HFF-Myc (cell line): ENCODE measurements at regions not wholly inside any gene's neighbourhood (a gene's known extent, or its start where the extent isn't known, plus 50 kb on each side); places are given as distances from the start of the nearest gene placed in this dataset.

Experiments
- DNase-seq: peaks from one replicate; pipeline ENCODE4 v3.0.0-alpha.2; 2011; ENCODE audit warnings: low read depth; ENCODE audit errors: extremely low read depth
- H3K4me3 ChIP-seq: replicated peaks from 2 replicates; pipeline ENCODE4 v1.5.1; 2011; ENCODE audit warnings: low read depth, mild to moderate bottlenecking, control low read depth, low read length
- CTCF ChIP-seq: IDR thresholded peaks from 2 replicates; pipeline ENCODE4 v1.5.1; 2012; ENCODE audit warnings: mild to moderate bottlenecking, low read depth, low read length, control low read depth; ENCODE audit errors: missing control alignments

DNA sequence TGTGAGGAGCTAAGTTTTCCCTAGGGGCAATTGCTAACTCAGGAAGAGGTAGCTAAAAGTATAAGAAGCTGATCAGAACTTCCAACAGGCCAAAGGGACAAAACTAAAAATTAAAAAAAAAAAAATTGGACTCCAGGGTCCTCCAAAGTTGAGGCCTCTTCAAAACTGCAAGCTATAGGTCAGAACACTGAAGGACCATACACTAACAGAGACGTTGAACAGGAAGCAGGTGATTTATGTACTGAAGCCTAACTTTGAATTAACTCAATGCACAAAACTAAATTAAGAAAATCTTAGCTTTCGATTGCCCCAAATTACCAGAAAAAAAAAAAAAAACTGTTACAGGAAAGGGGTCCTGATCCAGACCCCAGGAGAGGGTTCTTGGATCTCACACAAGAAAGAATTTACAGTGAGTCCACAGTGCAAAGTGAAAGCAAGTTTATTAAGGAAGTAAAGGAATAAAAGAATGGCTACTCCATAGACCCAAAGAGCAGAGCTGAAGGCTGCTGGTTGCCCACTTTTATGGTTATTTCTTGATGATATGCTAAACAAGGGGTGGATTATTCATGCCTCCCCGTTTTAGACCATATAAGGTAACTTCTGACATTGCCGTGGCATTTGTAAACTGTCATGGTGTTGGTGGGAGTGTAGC lies 442.8 kb upstream of the NECTIN3 start:
- no peak for DNase-seq
- no peak overlapping the region for H3K4me3 ChIP-seq
- TF ChIP-seq CTCF = no peak

- TF ChIP-seq CTCF = no peak
- DNase-seq = no peak
- H3K4me3 ChIP-seq = no peak overlapping the region
These were observed 441.7 kb upstream of the NECTIN3 start for GRCh38 chr3:110629917-110630316.

- TF ChIP-seq CTCF = no peak
- DNase-seq = no peak
- H3K4me3 ChIP-seq = no peak overlapping the region
These were observed 427.4 kb upstream of the NECTIN3 start for GRCh38 chr3:110644203-110644602.

GRCh38 chr3:110646055-110646454 lies 425.6 kb upstream of the NECTIN3 start:
- DNase-seq = no peak
- H3K4me3 ChIP-seq = no peak overlapping the region
- TF ChIP-seq CTCF = no peak

DNA sequence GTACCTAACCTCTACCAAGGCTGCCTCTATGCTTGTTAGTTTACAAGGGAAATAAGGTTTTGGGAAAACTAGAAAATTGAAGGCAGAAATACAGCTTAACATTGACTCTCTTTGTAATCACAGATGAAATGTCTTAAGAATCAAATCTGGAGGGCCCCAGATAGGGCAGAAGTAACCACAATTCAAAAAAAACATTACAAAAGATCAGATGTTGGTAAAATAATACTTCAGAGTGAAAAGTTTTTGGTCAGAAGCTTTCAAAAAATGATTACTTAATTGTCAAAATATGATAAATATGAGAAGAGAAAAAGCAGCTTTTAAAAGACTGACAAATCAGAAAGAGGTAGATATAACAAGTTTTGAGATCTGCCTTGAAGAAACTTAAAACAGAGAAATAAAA lies 425.1 kb upstream of the NECTIN3 start:
- DNase-seq = no peak
- no peak overlapping the region for H3K4me3 ChIP-seq
- TF ChIP-seq CTCF = no peak

DNA sequence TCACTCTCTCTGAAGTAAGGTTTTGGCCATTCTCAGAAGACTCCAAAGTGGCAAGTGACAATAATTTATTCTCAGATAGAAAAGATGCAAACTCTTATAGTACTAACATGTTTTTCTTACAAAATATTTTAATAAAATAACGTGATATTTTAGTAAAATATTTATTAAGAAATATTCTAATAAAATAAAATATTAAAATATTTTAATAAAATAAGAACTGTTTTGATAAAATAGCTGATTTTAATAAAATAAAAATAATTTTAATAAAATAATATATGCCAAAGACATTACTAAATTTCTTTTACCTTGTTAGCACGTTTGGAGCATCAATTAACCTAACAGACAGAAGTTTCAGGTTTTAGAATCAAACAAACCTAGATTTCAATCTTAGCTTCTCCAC lies 424.0 kb upstream of the NECTIN3 start:
- TF ChIP-seq CTCF = no peak
- no peak overlapping the region for H3K4me3 ChIP-seq
- DNase-seq = no peak

GRCh38 chr3:110650741-110651140 lies 420.9 kb upstream of the NECTIN3 start:
- no peak for TF ChIP-seq CTCF
- no peak for DNase-seq
- H3K4me3 ChIP-seq = no peak overlapping the region
